SH-SY5Y (cell line): ENCODE measurements at regions not wholly inside any gene's neighbourhood (a gene's known extent, or its start where the extent isn't known, plus 50 kb on each side); places are given as distances from the start of the nearest gene placed in this dataset.

Source experiments
- GATA2 ChIP-seq: IDR thresholded peaks from 2 replicates; pipeline ENCODE4 v1.6.1; 2011; ENCODE audit warnings: mild to moderate bottlenecking, low read depth, low read length
- GATA3 ChIP-seq: IDR thresholded peaks from 2 replicates; pipeline ENCODE4 v1.6.1; 2011; ENCODE audit warnings: low read depth, mild to moderate bottlenecking, low read length, moderate library complexity

DNA sequence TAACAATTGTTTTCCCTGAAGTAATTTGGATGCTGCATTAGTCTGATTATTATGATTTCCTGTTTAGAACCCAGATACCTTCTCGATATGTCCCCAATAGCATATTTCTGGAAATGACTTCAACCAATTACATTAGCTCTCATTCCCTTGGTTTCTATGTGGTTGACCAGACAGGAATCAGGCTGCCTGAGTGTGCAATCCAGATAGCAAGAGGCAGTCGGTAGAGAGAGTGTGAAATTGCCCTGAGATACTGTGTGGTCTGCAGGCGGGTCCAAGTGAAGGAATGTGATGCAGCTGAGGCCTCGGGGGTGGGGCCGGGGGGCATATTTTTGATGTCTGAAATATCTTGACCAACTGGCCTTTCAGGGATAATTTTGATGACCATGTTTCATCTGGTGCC is 143.9 kb upstream of the ITGA6 start:
- no peak for TF ChIP-seq GATA2
- TF ChIP-seq GATA3: no peak
